ENCODE measurements at regions not wholly inside any gene's neighbourhood (a gene's known extent, or its start where the extent isn't known, plus 50 kb on each side); places are given as distances from the start of the nearest gene placed in this dataset.

- TF ChIP-seq, protein P1, sequence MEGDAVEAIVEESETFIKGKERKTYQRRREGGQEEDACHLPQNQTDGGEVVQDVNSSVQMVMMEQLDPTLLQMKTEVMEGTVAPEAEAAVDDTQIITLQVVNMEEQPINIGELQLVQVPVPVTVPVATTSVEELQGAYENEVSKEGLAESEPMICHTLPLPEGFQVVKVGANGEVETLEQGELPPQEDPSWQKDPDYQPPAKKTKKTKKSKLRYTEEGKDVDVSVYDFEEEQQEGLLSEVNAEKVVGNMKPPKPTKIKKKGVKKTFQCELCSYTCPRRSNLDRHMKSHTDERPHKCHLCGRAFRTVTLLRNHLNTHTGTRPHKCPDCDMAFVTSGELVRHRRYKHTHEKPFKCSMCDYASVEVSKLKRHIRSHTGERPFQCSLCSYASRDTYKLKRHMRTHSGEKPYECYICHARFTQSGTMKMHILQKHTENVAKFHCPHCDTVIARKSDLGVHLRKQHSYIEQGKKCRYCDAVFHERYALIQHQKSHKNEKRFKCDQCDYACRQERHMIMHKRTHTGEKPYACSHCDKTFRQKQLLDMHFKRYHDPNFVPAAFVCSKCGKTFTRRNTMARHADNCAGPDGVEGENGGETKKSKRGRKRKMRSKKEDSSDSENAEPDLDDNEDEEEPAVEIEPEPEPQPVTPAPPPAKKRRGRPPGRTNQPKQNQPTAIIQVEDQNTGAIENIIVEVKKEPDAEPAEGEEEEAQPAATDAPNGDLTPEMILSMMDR (IDR thresholded peaks at IDR 0.05), result no peak
- Mint-ChIP-seq H3K27me3 (peaks cover 10% of the 10 kb centered on the region), H3K4me1 (ENCODE audit: low read depth) (no peaks in the 10 kb centered on the region), H3K27ac (no peak overlapping the region), H3K9me3 (no peaks in the 10 kb centered on the region), H3K4me3 (no peak overlapping the region), H3K36me3 (ENCODE audit: low read depth) (no peaks in the 10 kb centered on the region)
- ChIA-PET CTCF (interaction anchor here (2.0 kb wide), 1 partner anchor 192 kb away, joined by 8 read pairs; no protein-coding TSS in a partner anchor), POLR2A (no interaction called here)
- intact Hi-C loops (cut with micrococcal nuclease), result loop anchor here (5.0 kb wide), 1 partner anchor 193 kb away; no protein-coding TSS in a partner anchor
- ATAC-seq (no peak), DNase-seq (no peak)
Measured at GRCh38 chr4:138678985-138679746, 336.4 kb upstream of the NOCT start.

GRCh38 chr4:138677748-138678147 lies 337.8 kb upstream of the NOCT start:
- ChIA-PET CTCF (interaction anchor here (2.0 kb wide), 1 partner anchor 193 kb away, joined by 8 read pairs; no protein-coding TSS in a partner anchor), POLR2A (interaction anchor here (0.6 kb wide), 1 partner anchor 53 kb away, joined by 3 read pairs; no protein-coding TSS in a partner anchor)
- no peak overlapping the region for H3K27ac Mint-ChIP-seq
- H3K4me3 Mint-ChIP-seq, result no peak overlapping the region
- peaks cover 8% of the 10 kb centered on the region for H3K27me3 Mint-ChIP-seq
- H3K36me3 Mint-ChIP-seq (ENCODE audit: low read depth), result no peaks in the 10 kb centered on the region
- no peak for ATAC-seq
- TF ChIP-seq, protein P1 (IDR thresholded peaks at IDR 0.05), result no peak
- intact Hi-C loops (cut with micrococcal nuclease), result loop anchor here (5.0 kb wide), 1 partner anchor 195 kb away; no protein-coding TSS in a partner anchor
- H3K9me3 Mint-ChIP-seq, result no peaks in the 10 kb centered on the region
- DNase-seq, result no peak
- H3K4me1 Mint-ChIP-seq (ENCODE audit: low read depth), result no peaks in the 10 kb centered on the region

DNA sequence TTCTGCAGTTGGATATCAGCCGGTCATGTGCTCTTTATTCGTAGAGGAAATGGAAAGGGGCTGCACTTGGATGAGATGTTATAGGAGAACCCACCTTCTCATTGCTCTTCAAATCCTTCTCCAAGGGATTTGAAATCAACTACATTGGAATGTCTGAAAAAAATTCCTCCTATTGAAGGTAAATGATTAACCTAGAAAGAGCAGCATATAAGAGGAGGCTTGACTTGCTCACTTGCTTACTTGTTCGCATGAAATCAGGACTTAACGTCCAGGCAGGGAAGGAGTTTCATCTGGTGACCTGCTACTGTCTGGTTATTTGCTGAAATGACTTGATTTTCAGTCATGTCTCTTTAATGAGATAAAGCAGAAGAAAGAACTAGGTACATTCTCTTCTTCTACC lies 338.4 kb upstream of the NOCT start:
- Mint-ChIP-seq H3K9me3 (no peaks in the 10 kb centered on the region), H3K36me3 (ENCODE audit: low read depth) (no peaks in the 10 kb centered on the region), H3K27me3 (peaks cover 7% of the 10 kb centered on the region), H3K4me3 (no peak overlapping the region), H3K27ac (no peak overlapping the region), H3K4me1 (ENCODE audit: low read depth) (no peaks in the 10 kb centered on the region)
- ChIA-PET CTCF (no interaction called here), POLR2A (no interaction called here)
- intact Hi-C loops (cut with micrococcal nuclease), result loop anchor here (5.0 kb wide), 1 partner anchor 195 kb away; no protein-coding TSS in a partner anchor
- no peak for ATAC-seq
- TF ChIP-seq, protein P1 (IDR thresholded peaks at IDR 0.05), result no peak
- DNase-seq, result no peak

GRCh38 chr4:138675685-138676084 lies 339.9 kb upstream of the NOCT start:
- TF ChIP-seq, protein P1 (IDR thresholded peaks at IDR 0.05), result no peak
- Mint-ChIP-seq H3K36me3 (ENCODE audit: low read depth) (no peaks in the 10 kb centered on the region), H3K4me3 (no peak overlapping the region), H3K27me3 (peaks cover 1% of the 10 kb centered on the region), H3K27ac (no peak overlapping the region), H3K4me1 (ENCODE audit: low read depth) (no peaks in the 10 kb centered on the region), H3K9me3 (no peaks in the 10 kb centered on the region)
- intact Hi-C loops (cut with micrococcal nuclease), result loop anchor here (5.0 kb wide), 1 partner anchor 197 kb away; no protein-coding TSS in a partner anchor
- CTCF ChIA-PET, result no interaction called here
- POLR2A ChIA-PET, result no interaction called here
- ATAC-seq (no peak), DNase-seq (no peak)

GRCh38 chr4:138674209-138674608 lies 341.4 kb upstream of the NOCT start:
- DNase-seq, result no peak
- ChIA-PET POLR2A (no interaction called here), CTCF (no interaction called here)
- no peaks in the 10 kb centered on the region for H3K36me3 Mint-ChIP-seq (ENCODE audit: low read depth)
- H3K4me3 Mint-ChIP-seq, result no peak overlapping the region
- H3K4me1 Mint-ChIP-seq (ENCODE audit: low read depth), result no peaks in the 10 kb centered on the region
- no peak for ATAC-seq
- TF ChIP-seq, protein P1 (IDR thresholded peaks at IDR 0.05), result no peak
- no peak overlapping the region for H3K27ac Mint-ChIP-seq
- peaks cover 1% of the 10 kb centered on the region for H3K27me3 Mint-ChIP-seq
- intact Hi-C loops (cut with micrococcal nuclease), result no loop called here
- H3K9me3 Mint-ChIP-seq, result no peaks in the 10 kb centered on the region
